GM20000 (cell line): ENCODE measurements at regions not wholly inside any gene's neighbourhood (a gene's known extent, or its start where the extent isn't known, plus 50 kb on each side); places are given as distances from the start of the nearest gene placed in this dataset.
"Not testable (repeated sequence)": the region's sequence is repeated elsewhere in the genome, so short reads cannot be mapped to it uniquely, and the experiment has no call there.

ENCODE experiments used
- DNase-seq: peaks from one replicate; pipeline ENCODE4 v3.0.0; 2012; ENCODE audit warnings: low spot score
- CTCF ChIP-seq: IDR thresholded peaks from 2 replicates; pipeline ENCODE4 v1.5.1; 2012; ENCODE audit warnings: mild to moderate bottlenecking, control low read depth; ENCODE audit errors: extremely low read depth, missing control alignments

GRCh38 chr11:104691129-104691528, 207.1 kb downstream of the CASP12 start:
- TF ChIP-seq CTCF = no peak
- no peak for DNase-seq

- DNase-seq = no peak
- TF ChIP-seq CTCF = no peak
Measured at GRCh38 chr11:104690241-104690640, 208.0 kb downstream of the CASP12 start.

- DNase-seq = no peak
- TF ChIP-seq CTCF = no peak
Measured at GRCh38 chr11:104688731-104689130, 209.5 kb downstream of the CASP12 start.

GRCh38 chr11:104682206-104682605, 216.1 kb downstream of the CASP12 start:
- DNase-seq = no peak
- no peak for TF ChIP-seq CTCF

GRCh38 chr11:104679258-104679657, 219.0 kb downstream of the CASP12 start:
- DNase-seq = no peak
- no peak for TF ChIP-seq CTCF

GRCh38 chr11:104678408-104678807, 219.9 kb downstream of the CASP12 start:
- TF ChIP-seq CTCF = no peak
- DNase-seq = no peak

GRCh38 chr11:104677069-104677468, 221.2 kb downstream of the CASP12 start:
- not testable (repeated sequence) for DNase-seq

- TF ChIP-seq CTCF = no peak
- DNase-seq = no peak
Measured at GRCh38 chr11:104672897-104673296, 225.4 kb downstream of the CASP12 start.
